HEK293 (cell line): ENCODE measurements at regions not wholly inside any gene's neighbourhood (a gene's known extent, or its start where the extent isn't known, plus 50 kb on each side); places are given as distances from the start of the nearest gene placed in this dataset.
"Not testable (repeated sequence)": the region's sequence is repeated elsewhere in the genome, so short reads cannot be mapped to it uniquely, and the experiment has no call there.

Source experiments
- CTCF ChIP-seq: fragments of 450-650 bp; formaldehyde crosslinking; IDR thresholded peaks from 2 replicates; pipeline ENCODE4 v1.5.1; 2016; ENCODE audit warnings: missing biosample characterization, missing genetic modification characterization
- PRDM6 ChIP-seq: fragments of 450-650 bp; formaldehyde crosslinking; IDR thresholded peaks from 2 replicates; pipeline ENCODE4 v1.5.1; 2017; ENCODE audit warnings: missing biosample characterization, missing genetic modification characterization
- REST ChIP-seq: fragments of 450-650 bp; formaldehyde crosslinking; IDR thresholded peaks from 2 replicates; pipeline ENCODE4 v1.5.1; 2016; ENCODE audit warnings: missing biosample characterization, missing genetic modification characterization
- ZBTB6 ChIP-seq: fragments of 450-650 bp; formaldehyde crosslinking; IDR thresholded peaks from 2 replicates; pipeline ENCODE4 v1.5.1; 2017; ENCODE audit warnings: missing biosample characterization, missing genetic modification characterization
- ZBTB8A ChIP-seq: fragments of 450-650 bp; formaldehyde crosslinking; IDR thresholded peaks from 2 replicates; pipeline ENCODE4 v1.5.1; 2016; ENCODE audit warnings: missing biosample characterization, missing genetic modification characterization
- ZFP37 ChIP-seq: fragments of 450-650 bp; formaldehyde crosslinking; IDR thresholded peaks from 2 replicates; pipeline ENCODE4 v1.5.1; 2016; ENCODE audit warnings: missing biosample characterization, missing genetic modification characterization
- ZNF174 ChIP-seq: fragments of 450-650 bp; formaldehyde crosslinking; IDR thresholded peaks from 2 replicates; pipeline ENCODE4 v1.5.0; 2017; ENCODE audit warnings: missing biosample characterization, mild to moderate bottlenecking, missing genetic modification characterization
- ZNF24 ChIP-seq: fragments of 450-650 bp; formaldehyde crosslinking; IDR thresholded peaks from 2 replicates; pipeline ENCODE4 v1.5.1; 2016; ENCODE audit warnings: missing biosample characterization, missing genetic modification characterization
- ZNF335 ChIP-seq: fragments of 450-650 bp; formaldehyde crosslinking; conservative IDR thresholded peaks from 2 replicates; pipeline ENCODE4 v1.5.1; 2016; ENCODE audit warnings: missing biosample characterization, missing genetic modification characterization
- ZNF514 ChIP-seq: fragments of 450-650 bp; formaldehyde crosslinking; IDR thresholded peaks from 2 replicates; pipeline ENCODE4 v1.5.1; 2016; ENCODE audit warnings: missing biosample characterization, missing genetic modification characterization
- ZNF580 ChIP-seq: fragments of 450-650 bp; formaldehyde crosslinking; IDR thresholded peaks from 2 replicates; pipeline ENCODE4 v1.5.1; 2016; ENCODE audit warnings: missing biosample characterization, missing genetic modification characterization
- ZNF76 ChIP-seq: fragments of 450-650 bp; formaldehyde crosslinking; IDR thresholded peaks from 2 replicates; pipeline ENCODE4; 2016; ENCODE audit warnings: low read depth, missing biosample characterization, missing genetic modification characterization, borderline replicate concordance
- ZNF785 ChIP-seq: fragments of 450-650 bp; formaldehyde crosslinking; IDR thresholded peaks from 2 replicates; pipeline ENCODE4 v1.5.1; 2016; ENCODE audit warnings: missing biosample characterization, missing genetic modification characterization
- ZSCAN23 ChIP-seq: fragments of 450-650 bp; formaldehyde crosslinking; IDR thresholded peaks from 2 replicates; pipeline ENCODE4 v1.5.1; 2016; ENCODE audit warnings: missing biosample characterization, missing genetic modification characterization

GRCh38 chr1:79488572-79489121 lies 482.1 kb upstream of the ADGRL4 start:
- not testable (repeated sequence) for TF ChIP-seq ZNF76 (tag by site-specific recombination); ZNF335 (tag by site-specific recombination); CTCF (tag by site-specific recombination); ZFP37 (tag by site-specific recombination); ZNF580 (tag by site-specific recombination); ZNF24 (tag by site-specific recombination); ZNF514 (tag by site-specific recombination); ZNF785 (tag by site-specific recombination); PRDM6; REST (tag by site-specific recombination); ZSCAN23 (tag by site-specific recombination); ZNF174; ZBTB8A (tag by site-specific recombination); ZBTB6 (tag by site-specific recombination)
